PC-3 (cell line): ENCODE measurements at regions not wholly inside any gene's neighbourhood (a gene's known extent, or its start where the extent isn't known, plus 50 kb on each side); places are given as distances from the start of the nearest gene placed in this dataset.
"Not testable (repeated sequence)": the region's sequence is repeated elsewhere in the genome, so short reads cannot be mapped to it uniquely, and the experiment has no call there.

Experiments
- ATAC-seq: fragments of 200-7000 bp; cut with Tn5 transposase; 2 replicates; pipeline ENCODE4 v1.9.1; 2020; ENCODE audit warnings: mild to moderate bottlenecking, moderate library complexity
- BruUV-seq: library from RNA; stranded (reverse); fragments of 400-500 nt; replicated peaks from 2 replicates; lab custom pipeline; 2021; lab: Mats Ljungman, UMichigan
- CTCF ChIA-PET: fragments of 300-600 bp; sonication (Branson Sonifier 250); formaldehyde crosslinking; loops from one replicate; lab custom pipeline; 2022; ENCODE audit warnings: antibody characterized with exemption; lab: Charles Lee
- POLR2A ChIA-PET: fragments of 300-600 bp; sonication (Branson Sonifier 250); formaldehyde crosslinking; loops from one replicate; lab custom pipeline; 2022; ENCODE audit warnings: antibody characterized with exemption; ENCODE audit not compliant: unreplicated experiment; lab: Charles Lee
- DNase-seq: peaks from one replicate; pipeline ENCODE4 v3.0.0-alpha.2; 2015
- H2AFZ ChIP-seq: fragments of 300-600 bp; sonication (generic); 2 replicates; pipeline ENCODE4 v1.6.0; 2016; ENCODE audit warnings: antibody characterized with exemption, low read length
- H3F3A ChIP-seq: fragments of 300-600 bp; sonication (generic); one replicate; pipeline ENCODE4 v1.6.0; 2017; ENCODE audit warnings: antibody characterized with exemption, low read length, control low read depth, mild to moderate bottlenecking; ENCODE audit not compliant: unreplicated experiment
- H3K27ac ChIP-seq: fragments of 300-600 bp; sonication (generic); 2 replicates; pipeline ENCODE4 v1.5.1; 2016; ENCODE audit warnings: mild to moderate bottlenecking, low read length
- H3K27me3 ChIP-seq: fragments of 300-600 bp; sonication (generic); 2 replicates; pipeline ENCODE4 v1.6.1; 2016; ENCODE audit warnings: low read length, mixed read lengths
- H3K36me3 ChIP-seq: fragments of 300-600 bp; sonication (generic); 2 replicates; pipeline ENCODE4 v1.6.1; 2016; ENCODE audit warnings: low read depth, mixed run types, low read length, mixed read lengths
- H3K4me1 ChIP-seq: fragments of 300-600 bp; sonication (generic); 2 replicates; pipeline ENCODE4 v1.5.1; 2016; ENCODE audit warnings: low read length; ENCODE audit not compliant: insufficient read depth
- H3K4me2 ChIP-seq: fragments of 300-600 bp; sonication (generic); 2 replicates; pipeline ENCODE4 v1.6.0; 2016; ENCODE audit warnings: low read length
- H3K4me3 ChIP-seq: fragments of 300-600 bp; sonication (generic); 2 replicates; pipeline ENCODE4 v1.5.1; 2016; ENCODE audit warnings: mild to moderate bottlenecking, low read length, mixed read lengths
- H3K79me2 ChIP-seq: fragments of 300-600 bp; sonication (generic); 2 replicates; pipeline ENCODE4 v1.6.1; 2017; ENCODE audit warnings: low read length, mixed read lengths
- H3K9ac ChIP-seq: fragments of 300-600 bp; sonication (generic); 2 replicates; pipeline ENCODE4 v1.6.0; 2016; ENCODE audit warnings: mild to moderate bottlenecking, low read length
- H3K9me2 ChIP-seq: fragments of 300-600 bp; sonication (generic); replicated peaks from 2 replicates; pipeline ENCODE4 v1.6.1; 2016; ENCODE audit warnings: mixed run types, low read length, mixed read lengths
- H3K9me3 ChIP-seq: fragments of 300-600 bp; sonication (generic); 2 replicates; pipeline ENCODE4 v1.6.1; 2016; ENCODE audit warnings: low read length, mixed read lengths
- H4K20me1 ChIP-seq: fragments of 300-600 bp; sonication (generic); 2 replicates; pipeline ENCODE4 v1.6.1; 2016; ENCODE audit warnings: low read length, mixed read lengths
- EZH2 ChIP-seq: fragments of 300-600 bp; sonication (generic); IDR thresholded peaks from one replicate; pipeline ENCODE4 v1.6.1; 2017; ENCODE audit warnings: antibody characterized with exemption, mild to moderate bottlenecking, low read length; ENCODE audit not compliant: unreplicated experiment
- EZH2phosphoT487 ChIP-seq: fragments of 300-600 bp; sonication (generic); IDR thresholded peaks from 2 replicates; pipeline ENCODE4 v1.6.1; 2018; ENCODE audit warnings: mild to moderate bottlenecking, antibody characterized with exemption, low read length, borderline replicate concordance
- intact Hi-C: fragments of 100-400 bp; cut with micrococcal nuclease; formaldehyde crosslinking; loops from 2 replicates; pipeline ENCODE4 v1.9.0; 2023
- TF ChIP-seq, protein P1 (sequence below): fragments of 300-600 bp; sonication (generic); conservative IDR thresholded peaks from 2 replicates; pipeline ENCODE4 v1.5.1; 2017; ENCODE audit warnings: antibody characterized with exemption, low read depth, mild to moderate bottlenecking, low read length

DNA sequence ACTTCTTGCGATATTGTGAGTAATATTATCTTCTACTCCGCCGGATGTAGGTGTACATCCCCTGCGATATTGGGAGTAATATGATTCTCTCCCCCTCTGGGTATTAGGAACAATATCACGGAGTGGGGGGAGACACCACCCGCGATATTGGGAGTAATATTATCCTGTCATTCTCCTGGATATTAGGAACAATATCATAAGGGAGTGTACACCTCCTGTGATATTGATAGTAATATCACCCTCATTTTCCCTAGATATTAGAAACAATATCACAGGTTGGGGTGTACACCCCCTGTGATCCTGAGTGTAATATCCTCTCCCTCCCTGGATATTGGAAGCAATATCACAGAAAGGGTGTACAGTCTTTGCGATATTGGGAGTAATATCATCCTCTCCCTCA, 64.3 kb upstream of the CEACAM21 start:
- H3K27ac ChIP-seq: no peak overlapping the region
- TF ChIP-seq EZH2 (no peak), EZH2phosphoT487 (no peak)
- TF ChIP-seq, protein P1, sequence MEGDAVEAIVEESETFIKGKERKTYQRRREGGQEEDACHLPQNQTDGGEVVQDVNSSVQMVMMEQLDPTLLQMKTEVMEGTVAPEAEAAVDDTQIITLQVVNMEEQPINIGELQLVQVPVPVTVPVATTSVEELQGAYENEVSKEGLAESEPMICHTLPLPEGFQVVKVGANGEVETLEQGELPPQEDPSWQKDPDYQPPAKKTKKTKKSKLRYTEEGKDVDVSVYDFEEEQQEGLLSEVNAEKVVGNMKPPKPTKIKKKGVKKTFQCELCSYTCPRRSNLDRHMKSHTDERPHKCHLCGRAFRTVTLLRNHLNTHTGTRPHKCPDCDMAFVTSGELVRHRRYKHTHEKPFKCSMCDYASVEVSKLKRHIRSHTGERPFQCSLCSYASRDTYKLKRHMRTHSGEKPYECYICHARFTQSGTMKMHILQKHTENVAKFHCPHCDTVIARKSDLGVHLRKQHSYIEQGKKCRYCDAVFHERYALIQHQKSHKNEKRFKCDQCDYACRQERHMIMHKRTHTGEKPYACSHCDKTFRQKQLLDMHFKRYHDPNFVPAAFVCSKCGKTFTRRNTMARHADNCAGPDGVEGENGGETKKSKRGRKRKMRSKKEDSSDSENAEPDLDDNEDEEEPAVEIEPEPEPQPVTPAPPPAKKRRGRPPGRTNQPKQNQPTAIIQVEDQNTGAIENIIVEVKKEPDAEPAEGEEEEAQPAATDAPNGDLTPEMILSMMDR: no peak
- no peaks in the 10 kb centered on the region for H3K4me1 ChIP-seq
- no peak overlapping the region for H2AFZ ChIP-seq
- ATAC-seq (no peak), DNase-seq (no peak)
- intact Hi-C loops: no loop called here
- H3K9ac ChIP-seq: no peak overlapping the region
- no peaks in the 10 kb centered on the region for H3K79me2 ChIP-seq
- no peaks in the 10 kb centered on the region for H4K20me1 ChIP-seq
- no peaks in the 10 kb centered on the region for H3K36me3 ChIP-seq
- H3K9me2 ChIP-seq: no peaks in the 10 kb centered on the region
- no peak overlapping the region for H3K4me2 ChIP-seq
- CTCF ChIA-PET: no interaction called here
- POLR2A ChIA-PET: no interaction called here
- H3K9me3 ChIP-seq: no peaks in the 10 kb centered on the region
- no TSS peak for BruUV-seq
- H3K4me3 ChIP-seq: no peak overlapping the region
- peaks cover 91% of the 10 kb centered on the region for H3K27me3 ChIP-seq
- no peaks in the 10 kb centered on the region for H3F3A ChIP-seq

- no TSS peak for BruUV-seq
- Histone ChIP-seq H3K9me3 (no peaks in the 10 kb centered on the region), H3K9ac (no peak overlapping the region), H3K27ac (no peak overlapping the region), H4K20me1 (no peaks in the 10 kb centered on the region), H3K27me3 (peaks cover 98% of the 10 kb centered on the region), H2AFZ (no peak overlapping the region), H3K4me2 (no peak overlapping the region), H3K4me3 (no peak overlapping the region), H3F3A (no peaks in the 10 kb centered on the region), H3K79me2 (no peaks in the 10 kb centered on the region), H3K36me3 (no peaks in the 10 kb centered on the region), H3K9me2 (no peaks in the 10 kb centered on the region), H3K4me1 (no peaks in the 10 kb centered on the region)
- intact Hi-C loops: no loop called here
- no peak for DNase-seq
- CTCF ChIA-PET: no interaction called here
- no peak for TF ChIP-seq EZH2phosphoT487
- no peak for TF ChIP-seq EZH2
- TF ChIP-seq, protein P1: no peak
- POLR2A ChIA-PET: no interaction called here
- ATAC-seq: no peak
Observed at GRCh38 chr19:41515015-41515652, 60.8 kb upstream of the CEACAM21 start.

- H3K9me2 ChIP-seq, H3K27ac ChIP-seq, DNase-seq, H3K79me2 ChIP-seq, H3K36me3 ChIP-seq, H4K20me1 ChIP-seq, H3K9ac ChIP-seq, H2AFZ ChIP-seq, CTCF ChIA-PET, H3K4me1 ChIP-seq, ATAC-seq, H3K4me2 ChIP-seq, POLR2A ChIA-PET, H3K4me3 ChIP-seq, intact Hi-C loops, H3F3A ChIP-seq, H3K9me3 ChIP-seq, BruUV-seq: not testable (repeated sequence)
- H3K27me3 ChIP-seq: peaks cover 96% of the 10 kb centered on the region
Observed at GRCh38 chr19:41516292-41517171, 59.4 kb upstream of the CEACAM21 start.
